CD4-positive, alpha-beta T cell (primary cell): ENCODE measurements at regions not wholly inside any gene's neighbourhood (a gene's known extent, or its start where the extent isn't known, plus 50 kb on each side); places are given as distances from the start of the nearest gene placed in this dataset.

Source experiments
- ATAC-seq: fragments of 200-7000 bp; cut with Tn5 transposase; one replicate; pipeline ENCODE4 v1.10.0; 2022; ENCODE audit warnings: mild to moderate bottlenecking; ENCODE audit not compliant: poor library complexity
- CTCF ChIA-PET: fragments of 350-600 bp; sonication (Branson Sonifier 250); formaldehyde crosslinking; loops from one replicate; lab custom pipeline; 2021; ENCODE audit warnings: antibody characterized with exemption, inconsistent platforms; lab: Charles Lee
- POLR2A ChIA-PET: fragments of 350-600 bp; sonication (Branson Sonifier 250); formaldehyde crosslinking; loops from one replicate; lab custom pipeline; 2021; ENCODE audit warnings: antibody characterized with exemption, inconsistent platforms; lab: Charles Lee
- DNase-seq, 14 experiments: peaks; one replicate each; pipeline ENCODE4 v3.0.0-alpha.2; 2013 to 2020; ENCODE audit warnings: mixed read lengths in 2 of 14
- H3K27ac ChIP-seq, 2 donors: one replicate each; pipeline versions ENCODE4 v1.5.1 to v1.7.0; 2013; ENCODE audit warnings: low read length in 2 of 2, low read depth in 1 of 2, mild to moderate bottlenecking in 1 of 2
- H3K27me3 ChIP-seq, 2 experiments: 1 replicate in 1 of 2; 2 replicates in 1 of 2; pipeline versions ENCODE4 v1.6.1 to v1.7.0; 2013; ENCODE audit warnings: low read length in 2 of 2, control low read depth in 1 of 2, mild to moderate bottlenecking in 1 of 2, moderate library complexity in 1 of 2; ENCODE audit not compliant: insufficient read depth in 2 of 2, control insufficient read depth in 1 of 2
- H3K36me3 ChIP-seq: one replicate; pipeline ENCODE4 v1.6.1; 2013; ENCODE audit warnings: low read length, control low read depth; ENCODE audit not compliant: insufficient read depth
- H3K4me1 ChIP-seq: one replicate; pipeline ENCODE4 v1.6.1; 2013; ENCODE audit warnings: low read length, control low read depth; ENCODE audit not compliant: insufficient read depth
- H3K4me3 ChIP-seq: one replicate; pipeline ENCODE4 v1.5.1; 2013; ENCODE audit warnings: mild to moderate bottlenecking, low read length, moderate library complexity
- H3K9me3 ChIP-seq, 2 experiments: 1 replicate in 1 of 2; 2 replicates in 1 of 2; pipeline versions ENCODE4 v1.6.1 to v1.7.0; 2013; ENCODE audit warnings: low read length in 2 of 2, mild to moderate bottlenecking in 2 of 2, control low read depth in 1 of 2, moderate library complexity in 1 of 2; ENCODE audit not compliant: control insufficient read depth in 1 of 2, insufficient read depth in 1 of 2
- H3K27ac Mint-ChIP-seq: one replicate; pipeline ENCODE4 v1.8.0; 2020; ENCODE audit warnings: mixed read lengths
- H3K27me3 Mint-ChIP-seq: one replicate; pipeline ENCODE4 v1.8.0; 2021; ENCODE audit warnings: mixed read lengths
- H3K36me3 Mint-ChIP-seq: one replicate; pipeline ENCODE4 v1.8.0; 2021; ENCODE audit warnings: low read depth, mixed read lengths
- H3K4me1 Mint-ChIP-seq: one replicate; pipeline ENCODE4 v1.8.0; 2021; ENCODE audit warnings: low read depth, mixed read lengths
- H3K4me3 Mint-ChIP-seq: one replicate; pipeline ENCODE4 v1.8.0; 2020; ENCODE audit warnings: mild to moderate bottlenecking, mixed read lengths
- H3K9me3 Mint-ChIP-seq: one replicate; pipeline ENCODE4 v1.8.0; 2020; ENCODE audit warnings: mixed read lengths
- CTCF ChIP-seq: fragments of 200-600 bp; IDR thresholded peaks from one replicate; pipeline ENCODE4 v1.8.0; 2022; ENCODE audit warnings: antibody characterized with exemption, mild to moderate bottlenecking
- intact Hi-C, 2 experiments: fragments of 100-400 bp; cut with DNase I in 1 of 2; cut with micrococcal nuclease in 1 of 2; formaldehyde crosslinking; loops; one replicate each; pipeline versions ENCODE4 v1.15.1 to v1.9.0; 2023 to 2025; cut with DNase I, micrococcal nuclease

GRCh38 chr5:32526810-32527209, 58.5 kb upstream of the SUB1 start:
- Histone ChIP-seq H3K4me1 (peaks cover 28% of the 10 kb centered on the region), H3K27ac (no peak overlapping the region), H3K9me3 (no peaks in the 10 kb centered on the region), H3K27me3 (no peaks in the 10 kb centered on the region), H3K36me3 (no peaks in the 10 kb centered on the region), H3K4me3 (no peak overlapping the region)
- ChIA-PET CTCF (no interaction called here), POLR2A (no interaction called here)
- no peaks in the 10 kb centered on the region for H3K27me3 Mint-ChIP-seq
- no peaks in the 10 kb centered on the region for H3K9me3 Mint-ChIP-seq
- peaks cover 4% of the 10 kb centered on the region for H3K36me3 Mint-ChIP-seq
- ATAC-seq = no peak
- intact Hi-C loops = no loop called here
- no peak overlapping the region for H3K4me3 Mint-ChIP-seq
- TF ChIP-seq CTCF = no peak
- no peak overlapping the region for H3K27ac Mint-ChIP-seq
- DNase-seq = no peak
- H3K4me1 Mint-ChIP-seq = peaks cover 33% of the 10 kb centered on the region

- Mint-ChIP-seq H3K36me3 (no peaks in the 10 kb centered on the region), H3K9me3 (no peaks in the 10 kb centered on the region), H3K4me3 (no peak overlapping the region), H3K27ac (no peak overlapping the region), H3K27me3 (no peaks in the 10 kb centered on the region), H3K4me1 (peaks cover 25% of the 10 kb centered on the region)
- H3K4me1 ChIP-seq = peaks cover 9% of the 10 kb centered on the region
- POLR2A ChIA-PET = no interaction called here
- no peaks in the 10 kb centered on the region for H3K36me3 ChIP-seq
- no peaks in the 10 kb centered on the region for H3K27me3 ChIP-seq
- CTCF ChIA-PET = interaction anchor here (0.7 kb wide), 1 partner anchor 66 kb away, joined by 4 read pairs; no protein-coding TSS in a partner anchor
- no peak overlapping the region for H3K4me3 ChIP-seq
- H3K9me3 ChIP-seq = no peaks in the 10 kb centered on the region
- no peak for TF ChIP-seq CTCF
- intact Hi-C loops = loop anchor here in 1 of 2 experiments (5.0 kb wide), 1 partner anchor 36 kb away; no protein-coding TSS in a partner anchor
- DNase-seq (peak in 1 of 14 experiments; percentile 23), ATAC-seq (no peak)
- no peak overlapping the region for H3K27ac ChIP-seq
Measured at GRCh38 chr5:32523625-32524024, 61.7 kb upstream of the SUB1 start.

GRCh38 chr5:32522429-32523143, 62.8 kb upstream of the SUB1 start:
- no peaks in the 10 kb centered on the region for H3K9me3 ChIP-seq
- ATAC-seq (peak; percentile 97), DNase-seq (peak in 11 of 14 experiments; percentile 14 to 75 (median 44))
- H3K27ac ChIP-seq = no peak overlapping the region
- peaks cover 9% of the 10 kb centered on the region for H3K4me1 ChIP-seq
- H3K36me3 Mint-ChIP-seq = no peaks in the 10 kb centered on the region
- H3K4me3 Mint-ChIP-seq = no peak overlapping the region
- H3K27me3 ChIP-seq = no peaks in the 10 kb centered on the region
- peaks cover 25% of the 10 kb centered on the region for H3K4me1 Mint-ChIP-seq
- H3K9me3 Mint-ChIP-seq = no peaks in the 10 kb centered on the region
- intact Hi-C loops = loop anchor here in 1 of 2 experiments (5.0 kb wide), 1 partner anchor 35 kb away; no protein-coding TSS in a partner anchor
- TF ChIP-seq CTCF = no peak
- ChIA-PET CTCF (no interaction called here), POLR2A (interaction anchor here (0.6 to 0.9 kb wide), 3 partner anchors 9 to 61 kb away, joined by 3 to 4 read pairs (median 3); no protein-coding TSS in a partner anchor)
- H3K27me3 Mint-ChIP-seq = no peaks in the 10 kb centered on the region
- no peak overlapping the region for H3K4me3 ChIP-seq
- no peaks in the 10 kb centered on the region for H3K36me3 ChIP-seq
- peak overlapping the region; percentile 32 for H3K27ac Mint-ChIP-seq
